GM04503 (cell line): ENCODE measurements at regions not wholly inside any gene's neighbourhood (a gene's known extent, or its start where the extent isn't known, plus 50 kb on each side); places are given as distances from the start of the nearest gene placed in this dataset.
"Not testable (repeated sequence)": the region's sequence is repeated elsewhere in the genome, so short reads cannot be mapped to it uniquely, and the experiment has no call there.

ENCODE experiments used
- DNase-seq: peaks from one replicate; pipeline ENCODE4 v3.0.0-alpha.2; 2012; ENCODE audit warnings: low read depth

- DNase-seq = no peak
Observed at GRCh38 chr5:174555726-174556125, 168.7 kb upstream of the MSX2 start.

- DNase-seq = no peak
Observed at GRCh38 chr5:174556756-174557155, 167.6 kb upstream of the MSX2 start.

GRCh38 chr5:174558190-174558589 lies 166.2 kb upstream of the MSX2 start:
- DNase-seq = no peak

- no peak for DNase-seq
Observed at GRCh38 chr5:174559141-174559540, 165.2 kb upstream of the MSX2 start.

GRCh38 chr5:174559566-174560090 lies 164.8 kb upstream of the MSX2 start:
- DNase-seq = no peak

GRCh38 chr5:174560861-174561260 lies 163.5 kb upstream of the MSX2 start:
- no peak for DNase-seq

- DNase-seq = not testable (repeated sequence)
Observed at GRCh38 chr5:174563040-174563439, 161.3 kb upstream of the MSX2 start.

- no peak for DNase-seq
Observed at GRCh38 chr5:174563899-174564298, 160.5 kb upstream of the MSX2 start.

GRCh38 chr5:174567506-174568141 lies 156.8 kb upstream of the MSX2 start:
- DNase-seq = no peak

GRCh38 chr5:174570662-174571061 lies 153.7 kb upstream of the MSX2 start:
- no peak for DNase-seq

GRCh38 chr5:174571662-174572397 lies 152.6 kb upstream of the MSX2 start:
- peak; percentile 4 for DNase-seq

- DNase-seq = no peak
Observed at GRCh38 chr5:174572591-174572990, 151.8 kb upstream of the MSX2 start.

- no peak for DNase-seq
Observed at GRCh38 chr5:174573221-174573994, 151.0 kb upstream of the MSX2 start.

GRCh38 chr5:174575043-174575442 lies 149.3 kb upstream of the MSX2 start:
- DNase-seq = no peak

GRCh38 chr5:174576042-174576441 lies 148.3 kb upstream of the MSX2 start:
- DNase-seq = no peak

- DNase-seq = no peak
Observed at GRCh38 chr5:174581479-174581878, 142.9 kb upstream of the MSX2 start.

GRCh38 chr5:174581894-174582293 lies 142.5 kb upstream of the MSX2 start:
- no peak for DNase-seq

- DNase-seq = no peak
Observed at GRCh38 chr5:174583071-174583470, 141.3 kb upstream of the MSX2 start.

- no peak for DNase-seq
Observed at GRCh38 chr5:174585472-174585871, 138.9 kb upstream of the MSX2 start.

- DNase-seq = not testable (repeated sequence)
Observed at GRCh38 chr5:174586163-174586562, 138.2 kb upstream of the MSX2 start.

- no peak for DNase-seq
Observed at GRCh38 chr5:174589011-174589410, 135.4 kb upstream of the MSX2 start.

- no peak for DNase-seq
Observed at GRCh38 chr5:174589599-174589998, 134.8 kb upstream of the MSX2 start.

GRCh38 chr5:174590820-174591219 lies 133.6 kb upstream of the MSX2 start:
- no peak for DNase-seq
